Uterus (tissue), 2 donors: ENCODE measurements at regions not wholly inside any gene's neighbourhood (a gene's known extent, or its start where the extent isn't known, plus 50 kb on each side); places are given as distances from the start of the nearest gene placed in this dataset.

Experiments used
- CTCF ChIP-seq, 4 experiments: fragments of 200-600 bp in 2 of 4; fragments of 450-650 bp in 2 of 4; sonication (generic) in 2 of 4; IDR thresholded peaks; one replicate each; pipeline ENCODE4 v1.5.1; 2016 to 2019; ENCODE audit warnings: antibody characterized with exemption in 4 of 4, mild to moderate bottlenecking in 2 of 4, moderate library complexity in 1 of 4
- POLR2A ChIP-seq, 2 donors: fragments of 450-650 bp; IDR thresholded peaks; one replicate each; pipeline ENCODE4 v1.6.1; 2016; ENCODE audit warnings: antibody characterized with exemption in 2 of 2, mild to moderate bottlenecking in 1 of 2, moderate library complexity in 1 of 2

- TF ChIP-seq CTCF (IDR thresholded peaks at IDR 0.05) (no peak), POLR2A (IDR thresholded peaks at IDR 0.05) (no peak)
Measured at GRCh38 chr5:86875539-86875938, 257.8 kb downstream of the COX7C start.
